ENCODE measurements at regions not wholly inside any gene's neighbourhood (a gene's known extent, or its start where the extent isn't known, plus 50 kb on each side); places are given as distances from the start of the nearest gene placed in this dataset.

DNA sequence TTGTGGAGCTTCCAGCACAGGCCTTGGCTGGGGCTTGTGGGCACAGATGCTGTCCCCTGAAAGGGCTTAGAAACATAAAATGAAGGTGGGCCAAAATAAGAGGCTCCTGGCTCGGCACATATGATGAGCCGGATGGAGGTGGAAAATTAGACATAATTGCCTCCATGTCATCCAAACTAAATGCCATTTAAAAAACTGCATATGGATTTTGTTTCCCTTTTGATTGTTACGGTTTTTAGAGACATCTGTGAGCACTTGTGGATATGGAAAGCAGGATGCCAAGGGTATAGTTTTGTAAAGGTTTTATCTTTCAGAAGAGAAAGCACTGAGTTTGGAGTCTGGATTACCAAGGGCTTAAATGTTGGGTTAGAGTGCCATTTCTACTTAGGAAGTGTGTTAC is 498.3 kb downstream of the RIT2 start:
- H3K4me3 ChIP-seq, result no peak overlapping the region
- H3K27ac ChIP-seq, result no peak overlapping the region
- no peaks in the 10 kb centered on the region for H3K36me3 ChIP-seq
- H3K27me3 ChIP-seq (replicated peaks; ENCODE audit: insufficient read depth), result no peaks in the 10 kb centered on the region
- 83% methylated on average over 3 of the region's 3 CpGs for WGBS
- intact Hi-C loops (cut with DNase I), result no loop called here
- TF ChIP-seq POLR2AphosphoS5 (IDR thresholded peaks at IDR 0.05) (no peak), CTCF (IDR thresholded peaks at IDR 0.05) (no peak), POLR2A (IDR thresholded peaks at IDR 0.05) (no peak)
- no peak for DNase-seq (ENCODE audit: low spot score)
- no peaks in the 10 kb centered on the region for H3K4me1 ChIP-seq (replicated peaks)
- no peaks in the 10 kb centered on the region for H3K9me3 ChIP-seq

GRCh38 chr18:42619771-42620170 is 495.7 kb downstream of the RIT2 start:
- no peak for DNase-seq (ENCODE audit: low spot score)
- no peaks in the 10 kb centered on the region for H3K4me1 ChIP-seq (replicated peaks)
- H3K4me3 ChIP-seq, result no peak overlapping the region
- H3K9me3 ChIP-seq, result no peaks in the 10 kb centered on the region
- intact Hi-C loops (cut with DNase I), result no loop called here
- WGBS, result 91% methylated on average over 1 of the region's 1 CpG
- no peak for TF ChIP-seq POLR2AphosphoS5 (IDR thresholded peaks at IDR 0.05)
- no peak for TF ChIP-seq POLR2A (IDR thresholded peaks at IDR 0.05)
- no peak for TF ChIP-seq CTCF (IDR thresholded peaks at IDR 0.05)
- no peak overlapping the region for H3K27ac ChIP-seq
- H3K27me3 ChIP-seq (replicated peaks; ENCODE audit: insufficient read depth), result no peaks in the 10 kb centered on the region
- no peaks in the 10 kb centered on the region for H3K36me3 ChIP-seq

GRCh38 chr18:42620657-42621056 is 494.8 kb downstream of the RIT2 start:
- H3K36me3 ChIP-seq, result no peaks in the 10 kb centered on the region
- TF ChIP-seq POLR2AphosphoS5 (IDR thresholded peaks at IDR 0.05), result no peak
- TF ChIP-seq POLR2A (IDR thresholded peaks at IDR 0.05), result no peak
- no peak for TF ChIP-seq CTCF (IDR thresholded peaks at IDR 0.05)
- H3K27me3 ChIP-seq (replicated peaks; ENCODE audit: insufficient read depth), result no peaks in the 10 kb centered on the region
- H3K4me1 ChIP-seq (replicated peaks), result no peaks in the 10 kb centered on the region
- DNase-seq (ENCODE audit: low spot score), result no peak
- intact Hi-C loops (cut with DNase I), result no loop called here
- H3K9me3 ChIP-seq, result no peaks in the 10 kb centered on the region
- H3K4me3 ChIP-seq, result no peak overlapping the region
- 73% methylated on average over 2 of the region's 2 CpGs for WGBS
- no peak overlapping the region for H3K27ac ChIP-seq

DNA sequence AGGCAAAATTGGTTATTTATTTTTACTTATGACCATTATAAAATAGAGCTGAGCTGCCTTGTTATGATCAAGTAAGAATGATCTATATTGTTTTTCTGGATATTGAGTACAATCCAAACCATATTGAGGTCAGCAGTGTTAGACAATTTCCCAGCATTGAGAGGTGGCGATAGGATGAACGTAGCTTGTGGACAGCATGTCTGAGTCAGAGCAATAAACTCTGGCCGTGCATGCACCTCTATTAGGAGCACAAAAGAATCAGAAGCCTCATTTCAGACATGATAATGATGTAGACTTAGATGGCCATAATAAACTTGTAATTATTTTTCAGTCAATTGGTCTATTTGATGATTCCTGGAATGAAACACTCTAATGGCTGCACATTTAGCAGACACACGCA is 491.6 kb downstream of the RIT2 start:
- no peaks in the 10 kb centered on the region for H3K9me3 ChIP-seq
- no peak for TF ChIP-seq POLR2AphosphoS5 (IDR thresholded peaks at IDR 0.05)
- TF ChIP-seq CTCF (IDR thresholded peaks at IDR 0.05), result no peak
- TF ChIP-seq POLR2A (IDR thresholded peaks at IDR 0.05), result no peak
- 72% methylated on average over 4 of the region's 4 CpGs for WGBS
- H3K4me1 ChIP-seq (replicated peaks), result no peaks in the 10 kb centered on the region
- DNase-seq (ENCODE audit: low spot score), result no peak
- intact Hi-C loops (cut with DNase I), result no loop called here
- no peaks in the 10 kb centered on the region for H3K36me3 ChIP-seq
- no peaks in the 10 kb centered on the region for H3K27me3 ChIP-seq (replicated peaks; ENCODE audit: insufficient read depth)
- H3K27ac ChIP-seq, result no peak overlapping the region
- no peak overlapping the region for H3K4me3 ChIP-seq

DNA sequence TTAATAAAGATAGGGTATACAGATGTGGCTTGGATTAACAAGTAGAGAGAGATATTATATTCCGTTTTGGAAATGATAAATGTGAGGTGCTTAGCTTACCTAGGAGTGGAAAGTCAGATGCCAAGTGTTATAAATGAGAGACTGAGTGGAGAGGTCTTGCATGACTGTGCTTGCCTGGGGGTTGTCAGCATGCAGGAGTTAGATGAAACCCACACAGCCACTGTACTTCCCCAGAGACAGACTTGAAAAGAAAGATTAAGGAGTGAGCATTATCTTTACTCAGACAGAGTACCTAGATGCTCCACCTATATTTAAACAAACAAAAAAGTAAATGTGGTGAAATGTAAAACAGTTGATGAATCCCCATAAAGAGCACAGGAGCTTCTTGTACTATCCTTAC is 482.7 kb downstream of the RIT2 start:
- Histone ChIP-seq H3K36me3 (no peaks in the 10 kb centered on the region), H3K4me1 (replicated peaks) (no peaks in the 10 kb centered on the region), H3K9me3 (no peaks in the 10 kb centered on the region), H3K27ac (no peak overlapping the region), H3K27me3 (replicated peaks; ENCODE audit: insufficient read depth) (no peaks in the 10 kb centered on the region), H3K4me3 (no peak overlapping the region)
- intact Hi-C loops (cut with DNase I), result no loop called here
- WGBS, result 26% methylated on average over 1 of the region's 1 CpG
- no peak for DNase-seq (ENCODE audit: low spot score)
- no peak for TF ChIP-seq POLR2AphosphoS5 (IDR thresholded peaks at IDR 0.05)
- TF ChIP-seq POLR2A (IDR thresholded peaks at IDR 0.05), result no peak
- no peak for TF ChIP-seq CTCF (IDR thresholded peaks at IDR 0.05)
